T-helper 17 cell (primary cell): ENCODE measurements at regions not wholly inside any gene's neighbourhood (a gene's known extent, or its start where the extent isn't known, plus 50 kb on each side); places are given as distances from the start of the nearest gene placed in this dataset.

Experiments used
- ATAC-seq: fragments of 150-1000 bp; cut with Tn5 transposase; 2 replicates; pipeline ENCODE4 v1.10.0; 2021; ENCODE audit warnings: mild to moderate bottlenecking, moderate library complexity
- DNase-seq, 3 donors: peaks; one replicate each; pipeline versions ENCODE4 v3.0.0 to v3.0.0-alpha.2; 2020 to 2021
- H3K9me3 ChIP-seq: one replicate; pipeline ENCODE4 v1.7.0; 2013; ENCODE audit warnings: low read length, mild to moderate bottlenecking; ENCODE audit not compliant: control insufficient read depth, poor library complexity, severe bottlenecking
- H3K27ac Mint-ChIP-seq: one replicate; pipeline ENCODE4 v1.8.0; 2022; ENCODE audit warnings: mild to moderate bottlenecking, moderate library complexity, mixed read lengths
- H3K27me3 Mint-ChIP-seq: one replicate; pipeline ENCODE4 v1.8.0; 2022; ENCODE audit warnings: mixed read lengths
- H3K36me3 Mint-ChIP-seq: one replicate; pipeline ENCODE4 v1.8.0; 2022; ENCODE audit warnings: low read depth, mixed read lengths
- H3K4me1 Mint-ChIP-seq: one replicate; pipeline ENCODE4 v1.8.0; 2022; ENCODE audit warnings: mild to moderate bottlenecking, mixed read lengths
- H3K4me3 Mint-ChIP-seq: one replicate; pipeline ENCODE4 v1.8.0; 2022; ENCODE audit warnings: mild to moderate bottlenecking, moderate library complexity, mixed read lengths

- Mint-ChIP-seq H3K4me1 (peaks cover 16% of the 10 kb centered on the region), H3K36me3 (peaks cover 2% of the 10 kb centered on the region), H3K27me3 (peaks cover 26% of the 10 kb centered on the region), H3K4me3 (no peak overlapping the region), H3K27ac (no peak overlapping the region)
- no peak for ATAC-seq
- peaks cover 6% of the 10 kb centered on the region for H3K9me3 ChIP-seq
- DNase-seq: no peak
These were observed 106.7 kb upstream of the PRSS58 start for GRCh38 chr7:142364551-142364950.

- peak overlapping the region; percentile 57 for H3K27ac Mint-ChIP-seq
- DNase-seq (no peak), ATAC-seq (peak; percentile 69)
- H3K36me3 Mint-ChIP-seq: peaks cover 2% of the 10 kb centered on the region
- peaks cover 26% of the 10 kb centered on the region for H3K27me3 Mint-ChIP-seq
- peaks cover under 1% of the 10 kb centered on the region for H3K9me3 ChIP-seq
- H3K4me1 Mint-ChIP-seq: peaks cover 21% of the 10 kb centered on the region
- no peak overlapping the region for H3K4me3 Mint-ChIP-seq
These were observed 104.5 kb upstream of the PRSS58 start for GRCh38 chr7:142362349-142362748.

GRCh38 chr7:142359694-142360279 is 101.9 kb upstream of the PRSS58 start:
- H3K4me1 Mint-ChIP-seq: peaks cover 21% of the 10 kb centered on the region

DNA sequence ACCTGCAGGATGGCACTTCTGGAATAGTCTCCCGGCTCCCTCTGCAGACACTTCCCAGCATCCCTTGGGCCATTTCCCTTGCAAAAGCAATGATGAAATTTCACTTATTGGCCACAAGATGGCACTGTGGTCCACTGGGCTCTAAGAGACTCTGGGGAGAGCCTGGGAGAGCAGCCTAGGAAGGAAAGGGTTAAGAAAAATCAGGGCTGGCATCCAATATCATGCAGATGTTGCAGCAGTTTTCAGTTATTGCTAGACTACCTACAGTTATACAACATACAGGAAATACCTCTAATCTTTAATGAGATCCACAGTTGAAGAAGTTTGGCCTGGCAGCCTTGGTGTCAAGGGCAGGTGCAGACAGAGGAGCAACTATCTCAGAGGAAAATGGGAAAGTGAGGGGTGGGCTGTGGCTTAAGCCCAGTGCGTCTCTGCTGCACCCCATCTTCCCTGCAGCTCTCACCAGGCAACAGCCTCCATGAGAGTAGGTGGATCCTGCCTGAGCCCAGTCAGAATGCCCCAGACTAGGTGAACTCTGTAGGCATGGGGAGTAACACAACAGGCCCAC is 100.2 kb upstream of the PRSS58 start:
- DNase-seq (no peak), ATAC-seq (peak; percentile 56)
- Mint-ChIP-seq H3K4me1 (peaks cover 25% of the 10 kb centered on the region), H3K36me3 (no peaks in the 10 kb centered on the region), H3K4me3 (no peak overlapping the region), H3K27me3 (peaks cover 15% of the 10 kb centered on the region), H3K27ac (no peak overlapping the region)
- H3K9me3 ChIP-seq: no peaks in the 10 kb centered on the region

More at GRCh38 chr7:142359694-142360279, 101.9 kb upstream of the PRSS58 start:
- no peak overlapping the region for H3K27ac Mint-ChIP-seq
- peaks cover 2% of the 10 kb centered on the region for H3K36me3 Mint-ChIP-seq
- DNase-seq: no peak
- H3K9me3 ChIP-seq: no peaks in the 10 kb centered on the region
- ATAC-seq: no peak
- peaks cover 26% of the 10 kb centered on the region for H3K27me3 Mint-ChIP-seq
- H3K4me3 Mint-ChIP-seq: no peak overlapping the region

DNA sequence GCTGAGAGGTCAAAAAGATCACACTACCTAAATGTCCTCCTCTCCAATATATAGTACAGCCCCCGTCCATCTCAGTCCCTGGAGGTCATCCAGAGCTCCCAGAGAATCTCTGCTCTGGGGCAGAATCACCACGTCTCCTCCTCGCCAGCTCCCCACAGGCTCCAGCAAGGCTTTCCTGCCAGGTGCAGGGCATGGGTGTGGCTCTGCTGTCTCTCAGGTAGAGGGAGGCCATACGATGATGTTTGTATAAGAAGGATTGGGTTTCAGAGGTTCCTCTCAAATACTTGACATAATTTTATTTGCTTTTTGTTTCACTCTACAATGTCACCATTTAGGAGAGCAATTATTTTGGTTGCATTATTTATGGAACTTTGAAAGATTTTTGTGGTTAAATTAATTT is 98.3 kb upstream of the PRSS58 start:
- DNase-seq (no peak), ATAC-seq (no peak)
- Mint-ChIP-seq H3K4me3 (no peak overlapping the region), H3K4me1 (peaks cover 22% of the 10 kb centered on the region), H3K36me3 (no peaks in the 10 kb centered on the region), H3K27ac (no peak overlapping the region), H3K27me3 (peaks cover 1% of the 10 kb centered on the region)
- H3K9me3 ChIP-seq: no peaks in the 10 kb centered on the region

- Mint-ChIP-seq H3K27me3 (peaks cover 4% of the 10 kb centered on the region), H3K4me3 (no peak overlapping the region), H3K36me3 (no peaks in the 10 kb centered on the region), H3K27ac (no peak overlapping the region), H3K4me1 (peaks cover 22% of the 10 kb centered on the region)
- DNase-seq (no peak), ATAC-seq (no peak)
- H3K9me3 ChIP-seq: no peaks in the 10 kb centered on the region
These were observed 97.5 kb upstream of the PRSS58 start for GRCh38 chr7:142355328-142355727.

GRCh38 chr7:142353147-142354060 is 95.5 kb upstream of the PRSS58 start:
- H3K27me3 Mint-ChIP-seq: peaks cover 18% of the 10 kb centered on the region
- H3K9me3 ChIP-seq: no peaks in the 10 kb centered on the region
- ATAC-seq (peak; percentile 39), DNase-seq (no peak)
- peaks cover 22% of the 10 kb centered on the region for H3K4me1 Mint-ChIP-seq
- peak overlapping the region; percentile 89 for H3K27ac Mint-ChIP-seq
- H3K36me3 Mint-ChIP-seq: no peaks in the 10 kb centered on the region
- H3K4me3 Mint-ChIP-seq: peak overlapping the region; percentile 77

- ATAC-seq (peak; percentile 64), DNase-seq (no peak)
- H3K9me3 ChIP-seq: no peaks in the 10 kb centered on the region
- peak overlapping the region; percentile 89 for H3K27ac Mint-ChIP-seq
- peak overlapping the region; percentile 77 for H3K4me3 Mint-ChIP-seq
- H3K4me1 Mint-ChIP-seq: peaks cover 17% of the 10 kb centered on the region
- H3K27me3 Mint-ChIP-seq: peaks cover 26% of the 10 kb centered on the region
- H3K36me3 Mint-ChIP-seq: no peaks in the 10 kb centered on the region
These were observed 94.7 kb upstream of the PRSS58 start for GRCh38 chr7:142352543-142352942.

- no peak for ATAC-seq
- H3K9me3 ChIP-seq: no peaks in the 10 kb centered on the region
- H3K4me3 Mint-ChIP-seq: peak overlapping the region; percentile 47
- no peaks in the 10 kb centered on the region for H3K36me3 Mint-ChIP-seq
- H3K27ac Mint-ChIP-seq: peak overlapping the region; percentile 89
- DNase-seq: no peak
- H3K4me1 Mint-ChIP-seq: peaks cover 20% of the 10 kb centered on the region
- H3K27me3 Mint-ChIP-seq: peaks cover 33% of the 10 kb centered on the region
These were observed 93.3 kb upstream of the PRSS58 start for GRCh38 chr7:142351145-142351544.

GRCh38 chr7:142349670-142350405 is 92.0 kb upstream of the PRSS58 start:
- DNase-seq (no peak), ATAC-seq (no peak)
- H3K36me3 Mint-ChIP-seq: no peaks in the 10 kb centered on the region
- H3K9me3 ChIP-seq: no peaks in the 10 kb centered on the region
- peaks cover 23% of the 10 kb centered on the region for H3K4me1 Mint-ChIP-seq
- H3K27me3 Mint-ChIP-seq: peaks cover 35% of the 10 kb centered on the region
- H3K27ac Mint-ChIP-seq: peak overlapping the region; percentile 62
- H3K4me3 Mint-ChIP-seq: peak overlapping the region; percentile 55

DNA sequence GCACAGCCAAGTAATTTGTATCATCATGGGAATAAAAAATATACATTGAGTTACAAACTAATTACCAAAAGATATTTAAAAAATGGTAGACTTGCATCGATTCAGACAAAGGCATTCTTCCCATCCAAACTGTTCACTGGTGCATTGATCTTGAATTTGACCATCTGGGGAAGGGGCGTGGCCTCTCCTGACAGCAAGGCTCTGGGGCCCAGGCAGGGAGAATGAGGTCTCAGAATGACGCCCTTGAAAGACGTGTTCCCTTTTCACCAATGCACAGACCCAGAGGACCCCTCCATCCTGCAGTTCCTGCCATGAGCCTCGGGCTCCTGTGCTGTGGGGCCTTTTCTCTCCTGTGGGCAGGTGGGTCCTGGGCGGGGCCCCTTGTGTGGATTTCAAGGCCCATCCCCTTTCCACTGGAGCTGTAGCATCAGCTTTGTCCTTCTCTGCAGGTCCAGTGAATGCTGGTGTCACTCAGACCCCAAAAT is 91.1 kb upstream of the PRSS58 start:
- H3K27me3 Mint-ChIP-seq: peaks cover 44% of the 10 kb centered on the region
- H3K9me3 ChIP-seq: no peaks in the 10 kb centered on the region
- H3K4me1 Mint-ChIP-seq: peaks cover 20% of the 10 kb centered on the region
- H3K27ac Mint-ChIP-seq: no peak overlapping the region
- H3K36me3 Mint-ChIP-seq: no peaks in the 10 kb centered on the region
- DNase-seq (no peak), ATAC-seq (no peak)
- peak overlapping the region; percentile 36 for H3K4me3 Mint-ChIP-seq

- Mint-ChIP-seq H3K27ac (no peak overlapping the region), H3K36me3 (no peaks in the 10 kb centered on the region), H3K4me3 (no peak overlapping the region), H3K27me3 (peaks cover 53% of the 10 kb centered on the region), H3K4me1 (peaks cover 13% of the 10 kb centered on the region)
- H3K9me3 ChIP-seq: no peaks in the 10 kb centered on the region
- ATAC-seq: no peak
- no peak for DNase-seq
These were observed 90.2 kb upstream of the PRSS58 start for GRCh38 chr7:142348100-142348499.

DNA sequence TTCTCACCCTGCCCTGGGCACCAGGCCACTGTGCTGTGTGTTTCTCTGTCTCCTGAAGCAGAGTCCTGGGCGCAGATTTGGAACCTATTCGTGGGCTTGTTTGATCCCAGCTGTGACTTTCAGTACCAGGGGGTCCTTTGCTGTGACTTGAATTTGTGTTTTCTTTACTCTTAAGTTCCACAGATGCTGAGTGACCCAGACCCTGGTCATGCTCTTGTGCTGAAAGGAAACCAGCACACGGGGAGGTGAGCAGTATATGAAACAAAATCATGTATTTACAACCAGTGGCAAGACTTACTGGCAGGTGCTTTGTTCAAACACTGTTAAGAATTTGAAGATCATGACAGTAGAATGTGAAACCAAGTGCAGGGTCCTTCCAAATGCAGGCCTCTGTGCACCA is 89.2 kb upstream of the PRSS58 start:
- Mint-ChIP-seq H3K27me3 (peaks cover 56% of the 10 kb centered on the region), H3K4me3 (no peak overlapping the region)

More for the DNA sequence above, 89.2 kb upstream of the PRSS58 start:
- DNase-seq (no peak), ATAC-seq (no peak)
- Mint-ChIP-seq H3K36me3 (no peaks in the 10 kb centered on the region), H3K4me1 (peaks cover 9% of the 10 kb centered on the region), H3K27ac (no peak overlapping the region)
- no peaks in the 10 kb centered on the region for H3K9me3 ChIP-seq
